Coronary artery (tissue), 2 donors: ENCODE measurements at regions not wholly inside any gene's neighbourhood (a gene's known extent, or its start where the extent isn't known, plus 50 kb on each side); places are given as distances from the start of the nearest gene placed in this dataset.

Experiments used
- DNase-seq: peaks from one replicate; pipeline ENCODE4 v3.0.0-alpha.2; 2017; ENCODE audit warnings: low spot score
- H3K27ac ChIP-seq, 2 donors: fragments of 200-600 bp; sonication (generic); one replicate each; pipeline ENCODE4 v1.5.1; 2016 to 2019
- H3K4me3 ChIP-seq: fragments of 200-600 bp; sonication (generic); 2 replicates; pipeline ENCODE4 v1.5.1; 2016; ENCODE audit warnings: mild to moderate bottlenecking, moderate library complexity
- CTCF ChIP-seq: fragments of 200-600 bp; sonication (generic); IDR thresholded peaks from one replicate; pipeline ENCODE4 v1.5.1; 2019; ENCODE audit warnings: antibody characterized with exemption

GRCh38 chr21:18460979-18461378, 57.4 kb upstream of the TMPRSS15 start:
- no peak for DNase-seq
- no peak for TF ChIP-seq CTCF
- no peak overlapping the region for H3K27ac ChIP-seq
- H3K4me3 ChIP-seq, result no peak overlapping the region

DNA sequence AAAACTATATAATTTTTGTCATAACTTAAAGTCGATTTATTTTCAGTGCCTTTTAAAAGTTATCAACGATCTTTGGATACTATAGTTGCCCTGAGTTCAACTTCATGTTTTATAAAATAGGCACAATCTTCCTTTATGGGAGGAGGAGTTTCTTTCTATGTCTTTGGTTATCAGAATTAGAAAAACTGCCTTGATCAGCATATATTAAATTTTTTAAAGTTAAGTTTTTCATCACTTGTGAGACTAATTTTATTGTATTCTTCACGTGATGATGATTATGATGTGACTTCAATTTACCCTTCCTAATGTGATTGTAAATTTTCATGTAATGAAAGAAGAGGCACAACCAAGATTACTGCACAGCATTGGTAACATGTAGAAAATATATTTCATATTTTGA, 58.2 kb upstream of the TMPRSS15 start:
- no peak overlapping the region for H3K4me3 ChIP-seq
- no peak for TF ChIP-seq CTCF
- no peak for DNase-seq
- H3K27ac ChIP-seq, result no peak overlapping the region

DNA sequence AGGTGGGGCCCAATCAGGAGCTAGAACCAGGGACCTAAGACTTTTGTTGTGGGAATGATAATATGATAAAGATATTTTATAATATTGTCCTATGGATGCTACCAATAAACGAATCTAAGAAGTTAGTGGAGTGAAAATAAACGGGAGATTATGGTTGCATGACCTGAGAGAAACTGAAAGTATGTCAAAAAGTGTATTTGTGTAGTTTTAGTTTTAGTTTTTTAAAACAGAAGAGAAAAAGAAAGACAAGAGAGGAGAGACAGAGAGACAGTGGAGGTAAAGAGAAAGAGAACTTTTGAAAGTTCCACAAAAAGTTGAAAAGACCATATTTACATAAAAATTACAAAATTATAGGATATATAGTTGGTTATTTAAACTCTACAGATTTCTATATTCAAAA, 64.1 kb upstream of the TMPRSS15 start:
- DNase-seq, result no peak
- H3K27ac ChIP-seq, result no peak overlapping the region
- TF ChIP-seq CTCF, result no peak

DNA sequence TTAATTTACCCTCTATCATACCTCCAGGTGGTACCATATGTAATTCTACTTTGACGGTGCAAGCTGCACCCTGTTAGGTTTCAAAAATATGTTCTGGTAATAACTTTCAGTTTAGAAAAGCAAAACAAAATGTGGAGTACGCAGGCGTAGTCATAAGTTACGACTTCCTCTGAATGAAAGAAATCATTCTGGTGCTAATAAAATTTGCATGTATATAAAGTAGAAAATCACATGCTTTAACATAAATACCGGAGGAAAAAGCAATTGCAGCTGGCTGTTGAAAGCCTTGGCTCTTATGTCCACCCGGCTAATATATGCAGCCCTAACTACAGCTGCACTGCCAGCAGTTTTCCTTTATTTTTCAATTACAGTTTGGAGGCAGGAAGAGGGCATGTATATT, 65.2 kb upstream of the TMPRSS15 start:
- DNase-seq, result no peak
- no peak for TF ChIP-seq CTCF
- Histone ChIP-seq H3K4me3 (no peak overlapping the region), H3K27ac (no peak overlapping the region)

More for the DNA sequence above, 64.1 kb upstream of the TMPRSS15 start:
- no peak overlapping the region for H3K4me3 ChIP-seq

DNA sequence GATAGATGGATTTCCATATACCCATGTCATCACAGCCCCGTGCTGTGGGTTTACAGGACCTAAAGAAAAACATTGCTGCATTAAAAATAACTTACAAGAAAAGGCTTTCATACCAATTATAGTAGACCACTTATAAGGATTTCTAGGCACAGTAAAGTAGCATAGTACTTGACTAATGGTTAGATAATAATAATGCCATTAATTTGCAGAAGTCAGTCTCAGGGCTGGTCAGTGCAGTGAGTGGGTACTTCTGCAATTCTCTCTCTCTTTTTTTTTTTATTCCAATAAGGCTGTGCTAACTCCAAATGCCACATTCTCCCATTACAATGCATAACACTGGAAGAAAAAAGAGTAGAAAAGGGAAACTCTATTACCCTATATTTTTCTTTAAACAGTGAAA, 73.1 kb upstream of the TMPRSS15 start:
- TF ChIP-seq CTCF, result no peak

DNA sequence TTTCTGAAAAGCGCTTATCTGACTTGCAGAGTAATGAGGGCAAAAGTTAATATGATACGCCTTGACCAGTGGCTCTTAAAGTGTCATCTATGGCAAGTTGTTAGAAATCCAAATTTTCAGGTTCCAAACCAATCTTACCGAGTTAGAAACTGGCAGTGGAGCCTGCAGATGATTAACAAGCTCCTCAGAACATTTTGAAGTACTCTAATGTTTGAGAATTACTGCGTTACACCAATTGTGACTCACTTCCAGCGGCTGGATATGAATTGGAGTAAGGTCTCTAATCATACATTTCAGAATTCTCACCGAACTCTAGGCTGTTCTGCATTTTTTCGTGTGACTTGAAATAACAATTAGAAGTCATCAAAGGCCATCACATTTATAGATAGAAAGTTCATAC, 73.5 kb upstream of the TMPRSS15 start:
- no peak overlapping the region for H3K27ac ChIP-seq
- no peak for TF ChIP-seq CTCF
- DNase-seq, result no peak
- no peak overlapping the region for H3K4me3 ChIP-seq

More for the DNA sequence above, 73.1 kb upstream of the TMPRSS15 start:
- Histone ChIP-seq H3K4me3 (no peak overlapping the region), H3K27ac (no peak overlapping the region)
- DNase-seq, result no peak

DNA sequence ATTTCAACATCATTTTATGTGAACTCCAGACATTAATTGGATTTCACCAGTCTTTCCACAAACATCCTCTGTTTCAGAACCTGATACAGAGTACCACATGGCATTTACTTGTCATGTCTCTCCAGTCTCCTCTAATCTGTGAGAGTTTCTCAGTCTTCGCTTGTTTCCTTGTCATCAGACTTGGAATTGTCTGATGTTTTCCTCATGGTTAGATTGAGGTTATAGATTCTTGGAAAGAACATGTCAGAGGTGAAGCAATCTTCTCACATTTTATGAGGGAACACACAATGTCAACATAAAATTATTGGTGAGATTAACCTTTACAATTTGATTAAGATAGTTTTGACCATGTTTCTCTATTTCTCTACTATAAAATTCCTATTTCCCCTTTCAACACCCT, 74.9 kb upstream of the TMPRSS15 start:
- H3K27ac ChIP-seq, result no peak overlapping the region
- no peak for DNase-seq
- no peak for TF ChIP-seq CTCF

More for the DNA sequence above, 74.9 kb upstream of the TMPRSS15 start:
- no peak overlapping the region for H3K4me3 ChIP-seq
